ENCODE measurements at regions not wholly inside any gene's neighbourhood (a gene's known extent, or its start where the extent isn't known, plus 50 kb on each side); places are given as distances from the start of the nearest gene placed in this dataset.

DNA sequence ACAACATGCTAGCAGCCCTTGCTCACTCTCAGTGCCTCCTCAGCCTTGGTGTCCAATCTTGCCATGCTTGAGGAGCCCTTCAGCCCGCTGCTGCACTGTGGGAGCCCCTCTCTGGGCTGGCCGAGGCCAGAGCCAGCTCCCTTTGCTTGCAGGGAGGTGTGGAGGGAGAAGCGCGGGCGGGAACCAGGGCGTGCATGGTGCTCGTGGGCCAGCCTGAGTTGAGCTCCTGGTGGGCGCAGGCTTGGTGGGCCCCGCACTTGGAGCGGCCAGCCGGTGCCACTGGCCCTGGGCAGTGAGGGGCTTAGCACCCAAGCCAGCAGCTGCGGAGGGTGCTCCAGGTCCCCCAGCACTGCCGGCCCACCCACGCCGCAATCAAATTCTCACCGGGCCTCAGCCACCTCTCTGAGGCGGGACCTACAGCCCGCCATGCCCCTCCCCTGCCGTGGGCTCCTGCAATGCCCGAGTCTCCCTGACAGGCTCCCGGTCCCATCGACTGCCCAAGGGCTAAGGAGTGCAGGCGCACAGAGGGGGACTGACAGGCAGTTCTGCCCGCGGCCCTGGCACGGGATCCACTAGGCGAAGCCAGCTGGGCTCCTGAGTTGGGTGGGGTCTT, 333.5 kb downstream of the KCNN2 start:
- peak in 2 of 10 donors; percentile 55 to 62 for DNase-seq
- intact Hi-C loops (cut with DNase I) = no loop called here

DNA sequence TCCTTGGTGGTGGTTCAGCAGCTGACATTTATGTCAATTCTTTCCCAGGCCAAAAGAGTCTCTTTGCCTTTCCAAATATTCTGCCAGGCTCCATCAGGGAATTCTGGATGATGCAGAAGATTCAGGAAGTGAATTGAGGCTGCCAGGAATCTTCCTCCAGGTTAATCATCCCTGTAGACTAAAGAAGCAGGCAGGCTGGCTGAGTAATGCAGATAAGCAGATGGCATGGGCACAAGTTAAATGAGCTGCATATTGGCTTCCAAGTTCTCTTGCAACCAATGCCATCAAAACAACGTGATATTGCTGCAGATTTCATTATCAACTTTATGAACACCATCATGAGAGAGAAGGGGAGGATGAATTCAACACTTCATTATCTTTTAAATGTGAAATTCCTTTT, 324.5 kb downstream of the KCNN2 start:
- intact Hi-C loops (cut with DNase I) = no loop called here
- no peak for DNase-seq

DNA sequence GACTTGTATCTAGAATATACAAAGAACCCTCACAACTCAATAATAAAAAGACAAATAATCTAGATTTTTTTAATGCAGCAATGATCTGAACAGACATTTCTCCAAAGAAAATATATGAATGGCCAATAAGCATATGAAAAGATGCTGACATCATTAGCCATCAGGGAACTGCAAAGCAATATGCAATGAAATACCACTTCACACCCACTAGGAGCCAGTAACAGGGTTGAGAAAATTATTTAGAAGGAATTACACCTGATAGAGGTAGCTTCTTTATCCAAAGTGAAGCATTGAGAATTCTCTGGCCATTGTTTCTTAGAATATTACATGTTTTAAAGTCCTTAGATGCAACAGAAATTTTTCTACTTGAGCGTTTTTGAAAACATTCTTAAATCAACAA, 316.9 kb downstream of the KCNN2 start:
- intact Hi-C loops (cut with DNase I) = no loop called here
- no peak for DNase-seq

DNA sequence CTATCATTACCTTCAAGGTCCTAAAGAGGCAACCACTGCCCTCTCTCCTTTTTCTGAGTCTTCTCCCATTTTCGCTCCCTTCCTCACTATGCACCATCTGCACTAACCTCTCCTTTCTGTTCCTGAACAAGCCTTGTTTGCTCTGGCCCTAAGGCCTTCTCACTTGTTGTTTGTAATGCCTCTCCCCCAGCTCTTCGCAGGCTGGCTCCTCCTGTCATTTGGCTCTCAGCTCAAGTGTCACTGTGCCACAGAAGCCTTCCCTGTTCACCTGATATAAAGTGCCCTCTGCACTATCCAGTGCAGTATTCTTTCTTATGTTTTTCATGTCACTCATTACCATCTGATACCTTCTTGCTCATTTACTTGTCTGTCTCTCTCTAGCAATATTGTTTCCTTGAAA, 303.7 kb downstream of the KCNN2 start:
- no peak for DNase-seq
- intact Hi-C loops (cut with DNase I) = no loop called here

- no peak for DNase-seq
- intact Hi-C loops (cut with DNase I) = no loop called here
Observed at GRCh38 chr5:114660791-114661190, 298.9 kb downstream of the KCNN2 start.

- no peak for DNase-seq
- intact Hi-C loops (cut with DNase I) = no loop called here
Observed at GRCh38 chr5:114658194-114658593, 296.3 kb downstream of the KCNN2 start.

GRCh38 chr5:114657342-114658130, 295.7 kb downstream of the KCNN2 start:
- no peak for DNase-seq
- intact Hi-C loops (cut with DNase I) = no loop called here

- DNase-seq = no peak
- intact Hi-C loops (cut with DNase I) = no loop called here
Observed at GRCh38 chr5:114649878-114650277, 288.0 kb downstream of the KCNN2 start.

GRCh38 chr5:114648940-114649339, 287.1 kb downstream of the KCNN2 start:
- intact Hi-C loops (cut with DNase I) = no loop called here
- DNase-seq = no peak

- DNase-seq = no peak
- intact Hi-C loops (cut with DNase I) = no loop called here
Observed at GRCh38 chr5:114644576-114644975, 282.7 kb downstream of the KCNN2 start.

GRCh38 chr5:114636271-114636670, 274.4 kb downstream of the KCNN2 start:
- intact Hi-C loops (cut with DNase I) = no loop called here
- DNase-seq = no peak

DNA sequence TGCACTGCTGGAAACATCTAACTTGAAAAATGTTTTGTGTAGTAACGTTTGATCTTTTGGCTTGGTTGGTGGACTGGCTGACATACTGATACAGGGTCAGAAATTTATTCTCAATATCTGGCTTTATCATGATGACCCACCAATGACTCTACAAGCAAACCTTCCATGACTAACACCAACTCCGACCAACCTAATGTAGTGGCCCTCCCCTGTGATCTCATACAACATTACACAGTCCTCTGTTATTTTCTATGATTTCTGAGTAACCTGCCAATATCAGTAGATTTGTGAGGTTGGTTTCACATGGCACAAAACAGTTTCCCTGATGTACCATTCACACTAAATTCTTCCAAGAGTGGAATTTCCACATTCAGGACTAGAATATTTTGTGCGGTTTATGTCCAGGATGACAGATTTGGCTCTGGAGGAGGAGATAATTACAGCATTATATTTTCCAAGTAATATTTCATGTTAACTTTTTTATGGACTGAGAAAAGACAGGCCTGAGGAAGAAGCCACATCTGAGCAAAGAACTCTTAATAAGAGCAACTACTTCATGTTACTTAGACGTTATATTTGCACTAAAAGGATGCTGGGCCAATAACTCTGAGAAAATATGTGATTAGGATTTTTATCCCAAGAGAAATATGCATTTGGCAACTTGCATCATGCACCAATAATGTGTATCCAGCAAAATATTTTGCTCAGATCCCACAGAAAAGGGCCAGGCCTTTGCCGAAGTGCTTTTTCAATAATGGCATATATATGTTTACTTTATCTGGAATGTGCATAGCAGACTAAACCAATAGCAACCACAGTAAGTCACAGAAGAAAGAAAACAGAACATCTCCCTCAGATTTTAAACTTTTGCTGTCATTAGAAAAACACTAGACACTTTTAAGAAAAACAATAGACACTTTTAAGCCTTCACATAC, 273.4 kb downstream of the KCNN2 start:
- DNase-seq = no peak
- intact Hi-C loops (cut with DNase I) = no loop called here

DNA sequence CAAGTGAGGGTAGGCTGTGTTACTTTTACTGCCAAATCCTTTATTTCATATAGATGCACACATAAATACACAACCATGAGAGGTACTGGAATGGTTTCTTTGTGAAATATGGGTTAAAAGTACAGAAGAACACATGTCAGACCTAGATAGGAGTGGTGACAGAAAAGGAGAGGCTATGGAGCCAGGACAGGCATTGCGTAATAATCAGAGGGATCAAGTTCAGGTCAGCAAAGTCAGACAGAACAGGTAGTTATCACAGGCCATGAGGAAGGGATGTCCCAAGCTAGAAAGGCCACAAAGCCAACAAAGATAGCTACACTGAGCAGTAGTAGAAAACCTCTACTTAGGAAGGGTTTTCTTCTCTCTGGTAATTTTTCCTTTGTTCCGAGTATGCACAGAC, 272.6 kb downstream of the KCNN2 start:
- DNase-seq = no peak
- intact Hi-C loops (cut with DNase I) = no loop called here

GRCh38 chr5:114612406-114612805, 250.5 kb downstream of the KCNN2 start:
- intact Hi-C loops (cut with DNase I) = no loop called here
- DNase-seq = no peak

DNA sequence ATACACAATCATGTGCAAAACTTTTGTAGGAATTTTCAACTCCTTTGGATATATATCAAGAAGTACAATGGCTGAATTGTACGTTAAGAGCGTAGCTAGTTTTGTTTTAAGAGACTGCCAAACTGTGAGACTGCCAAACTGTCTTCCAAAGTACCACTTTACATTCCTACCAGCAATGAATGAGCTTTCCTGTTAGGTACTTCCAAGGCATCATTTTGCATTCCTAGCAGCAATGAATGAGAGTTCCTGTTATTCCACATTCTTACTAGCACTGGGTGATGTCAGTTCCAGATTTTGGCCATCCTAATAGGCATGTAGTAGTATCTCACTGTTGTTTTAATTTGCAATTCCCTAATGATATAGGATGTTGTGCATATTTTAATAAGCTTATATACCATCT, 219.3 kb downstream of the KCNN2 start:
- intact Hi-C loops (cut with DNase I) = no loop called here
- no peak for DNase-seq

- DNase-seq = no peak
- intact Hi-C loops (cut with DNase I) = no loop called here
Observed at GRCh38 chr5:114565871-114566270, 204.0 kb downstream of the KCNN2 start.

GRCh38 chr5:114565139-114565538, 203.3 kb downstream of the KCNN2 start:
- DNase-seq = no peak
- intact Hi-C loops (cut with DNase I) = no loop called here

DNA sequence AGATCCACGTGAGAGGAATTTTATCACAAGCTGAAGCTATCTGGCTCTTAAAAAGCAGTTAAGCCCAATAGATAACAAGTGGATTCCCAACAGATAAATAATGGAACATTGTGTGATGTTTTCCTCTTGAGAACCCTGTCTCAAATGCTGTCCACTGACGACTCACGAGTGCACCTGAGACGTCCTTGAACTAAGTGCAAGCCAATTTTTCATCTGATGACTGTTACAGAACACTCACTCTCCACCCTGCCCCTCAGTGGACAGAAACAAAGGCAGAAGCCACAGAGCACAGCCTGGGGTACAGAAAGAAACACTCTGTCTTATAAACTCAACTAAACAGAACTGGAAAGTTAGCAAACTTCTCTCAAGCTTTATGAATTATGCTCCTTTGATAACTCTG, 199.5 kb downstream of the KCNN2 start:
- intact Hi-C loops (cut with DNase I) = no loop called here
- no peak for DNase-seq

Measured in posterior cingulate gyrus (tissue), 11 donors.